Colonic mucosa (tissue), 4 donors: ENCODE measurements at regions not wholly inside any gene's neighbourhood (a gene's known extent, or its start where the extent isn't known, plus 50 kb on each side); places are given as distances from the start of the nearest gene placed in this dataset.

Experiments
- DNase-seq: peaks from one replicate; pipeline ENCODE4 v3.0.0-alpha.2; 2020
- H3K27ac ChIP-seq: fragments of 200-600 bp; one replicate; pipeline ENCODE4 v1.8.0; 2021
- H3K27me3 ChIP-seq: fragments of 200-600 bp; one replicate; pipeline ENCODE4 v1.8.0; 2021
- H3K36me3 ChIP-seq: fragments of 200-600 bp; one replicate; pipeline ENCODE4 v1.8.0; 2021
- H3K4me1 ChIP-seq: fragments of 200-600 bp; one replicate; pipeline ENCODE4 v1.8.0; 2021; ENCODE audit warnings: mild to moderate bottlenecking
- H3K4me3 ChIP-seq: fragments of 200-600 bp; one replicate; pipeline ENCODE4 v1.8.0; 2021
- H3K9ac ChIP-seq, 2 donors: one replicate each; pipeline ENCODE4 v1.7.0; 2013; ENCODE audit warnings: control low read depth in 2 of 2, low read depth in 2 of 2, low read length in 2 of 2
- H3K9me3 ChIP-seq: fragments of 200-600 bp; one replicate; pipeline ENCODE4 v1.8.0; 2021
- intact Hi-C: fragments of 100-400 bp; cut with DNase I; formaldehyde crosslinking; loops from one replicate; pipeline ENCODE4 v1.14.1; 2022
- TF ChIP-seq, protein P1 (sequence below): fragments of 200-600 bp; IDR thresholded peaks from one replicate; pipeline ENCODE4 v1.8.0; 2022; ENCODE audit warnings: antibody characterized with exemption, mild to moderate bottlenecking
- donor health status: healthy.
- donor health status: DM: no; HTN: no; CAD: no.
- donor health status: DM: no; HTN: no; CAD: no.

DNA sequence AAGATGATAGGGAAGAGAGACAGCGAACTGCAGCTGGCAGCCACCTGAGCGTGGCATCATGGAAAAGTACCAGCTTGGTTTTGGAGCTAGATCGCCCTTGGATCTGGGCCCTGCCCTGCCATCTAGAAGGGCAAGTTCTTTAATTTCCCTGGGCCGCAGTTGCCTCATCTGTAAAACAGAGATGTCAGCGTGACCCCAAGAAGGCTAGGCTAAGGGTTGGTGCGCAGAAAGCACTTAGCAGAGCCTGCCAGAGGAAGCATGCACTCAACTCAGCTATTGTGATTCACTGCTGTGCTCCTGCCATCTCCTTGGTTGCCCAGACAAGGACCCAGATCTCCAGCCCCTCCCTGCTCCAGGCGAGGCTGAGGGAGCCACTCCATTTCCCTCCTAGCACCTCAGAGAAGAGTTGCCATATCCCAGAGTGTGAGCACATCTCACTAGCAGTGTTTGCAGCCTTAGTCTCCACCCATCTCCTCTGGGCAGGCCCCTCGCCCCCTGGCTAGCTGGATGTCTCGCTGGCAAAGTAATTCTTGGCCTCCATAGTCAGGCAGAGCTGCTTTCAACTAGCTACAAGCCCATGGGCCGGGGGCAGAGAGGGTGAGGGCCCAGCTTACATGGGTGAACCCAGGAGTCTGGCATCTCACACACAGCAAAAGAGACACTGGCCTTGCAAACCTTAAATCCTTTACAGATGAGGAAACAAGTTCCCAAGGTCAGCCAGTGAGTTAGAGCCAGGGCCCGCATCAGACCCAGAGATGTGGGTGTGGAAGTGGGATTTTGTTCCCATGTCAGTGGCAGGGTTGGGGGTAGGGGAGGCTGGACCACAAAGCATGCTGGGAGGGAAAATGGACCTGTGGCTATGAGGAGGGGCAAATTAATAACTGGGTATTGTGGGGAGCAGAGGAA is 280.7 kb upstream of the TLE3 start:
- Histone ChIP-seq H3K27ac (no peak overlapping the region), H3K4me1 (no peaks in the 10 kb centered on the region), H3K36me3 (no peaks in the 10 kb centered on the region), H3K4me3 (no peak overlapping the region), H3K9ac (no peak overlapping the region), H3K27me3 (no peaks in the 10 kb centered on the region), H3K9me3 (no peaks in the 10 kb centered on the region)
- intact Hi-C loops, result no loop called here
- TF ChIP-seq, protein P1, sequence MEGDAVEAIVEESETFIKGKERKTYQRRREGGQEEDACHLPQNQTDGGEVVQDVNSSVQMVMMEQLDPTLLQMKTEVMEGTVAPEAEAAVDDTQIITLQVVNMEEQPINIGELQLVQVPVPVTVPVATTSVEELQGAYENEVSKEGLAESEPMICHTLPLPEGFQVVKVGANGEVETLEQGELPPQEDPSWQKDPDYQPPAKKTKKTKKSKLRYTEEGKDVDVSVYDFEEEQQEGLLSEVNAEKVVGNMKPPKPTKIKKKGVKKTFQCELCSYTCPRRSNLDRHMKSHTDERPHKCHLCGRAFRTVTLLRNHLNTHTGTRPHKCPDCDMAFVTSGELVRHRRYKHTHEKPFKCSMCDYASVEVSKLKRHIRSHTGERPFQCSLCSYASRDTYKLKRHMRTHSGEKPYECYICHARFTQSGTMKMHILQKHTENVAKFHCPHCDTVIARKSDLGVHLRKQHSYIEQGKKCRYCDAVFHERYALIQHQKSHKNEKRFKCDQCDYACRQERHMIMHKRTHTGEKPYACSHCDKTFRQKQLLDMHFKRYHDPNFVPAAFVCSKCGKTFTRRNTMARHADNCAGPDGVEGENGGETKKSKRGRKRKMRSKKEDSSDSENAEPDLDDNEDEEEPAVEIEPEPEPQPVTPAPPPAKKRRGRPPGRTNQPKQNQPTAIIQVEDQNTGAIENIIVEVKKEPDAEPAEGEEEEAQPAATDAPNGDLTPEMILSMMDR, result no peak
- no peak for DNase-seq

DNA sequence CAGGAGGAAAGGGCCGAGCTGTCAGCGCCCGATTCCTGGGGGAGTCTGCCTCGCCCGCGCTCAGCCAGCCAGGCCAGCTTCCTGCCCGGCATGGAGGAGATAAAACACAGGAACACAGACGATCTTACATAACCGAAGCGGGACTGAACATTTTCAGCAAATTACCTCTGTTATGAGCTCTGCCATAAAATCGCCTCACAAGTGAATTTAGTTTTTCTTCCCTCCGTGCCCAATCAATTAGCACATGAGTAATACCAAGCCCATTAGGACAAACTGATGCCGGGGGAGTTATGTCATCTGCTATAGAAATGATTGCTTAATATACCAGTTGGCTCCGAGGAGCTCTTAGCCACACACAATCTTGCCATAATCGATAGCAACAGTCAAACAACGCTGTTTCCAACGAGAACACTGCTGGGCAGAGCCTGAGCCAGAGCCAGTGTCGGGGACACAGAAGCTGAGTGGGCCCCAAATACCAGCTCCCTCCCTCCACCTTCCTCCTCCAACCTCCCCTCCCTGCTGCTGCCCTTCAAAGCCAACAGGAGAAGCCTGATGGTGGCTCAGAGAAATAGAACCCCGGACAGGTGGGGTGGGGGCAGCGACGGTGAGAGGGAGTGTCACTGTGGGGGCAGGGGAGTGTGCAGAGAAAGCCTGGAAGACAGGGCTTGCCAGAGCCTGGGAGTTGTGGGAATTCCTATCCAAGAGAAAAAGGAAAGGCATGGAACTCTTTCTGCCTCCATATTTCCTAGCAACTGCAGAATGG is 279.4 kb upstream of the TLE3 start:
- Histone ChIP-seq H3K36me3 (no peaks in the 10 kb centered on the region), H3K27ac (no peak overlapping the region), H3K9me3 (no peaks in the 10 kb centered on the region), H3K27me3 (no peaks in the 10 kb centered on the region), H3K4me3 (no peak overlapping the region), H3K9ac (peak overlapping the region in 1 of 2 donors; percentile 2), H3K4me1 (no peaks in the 10 kb centered on the region)
- DNase-seq, result no peak
- TF ChIP-seq, protein P1, result no peak
- intact Hi-C loops, result no loop called here

DNA sequence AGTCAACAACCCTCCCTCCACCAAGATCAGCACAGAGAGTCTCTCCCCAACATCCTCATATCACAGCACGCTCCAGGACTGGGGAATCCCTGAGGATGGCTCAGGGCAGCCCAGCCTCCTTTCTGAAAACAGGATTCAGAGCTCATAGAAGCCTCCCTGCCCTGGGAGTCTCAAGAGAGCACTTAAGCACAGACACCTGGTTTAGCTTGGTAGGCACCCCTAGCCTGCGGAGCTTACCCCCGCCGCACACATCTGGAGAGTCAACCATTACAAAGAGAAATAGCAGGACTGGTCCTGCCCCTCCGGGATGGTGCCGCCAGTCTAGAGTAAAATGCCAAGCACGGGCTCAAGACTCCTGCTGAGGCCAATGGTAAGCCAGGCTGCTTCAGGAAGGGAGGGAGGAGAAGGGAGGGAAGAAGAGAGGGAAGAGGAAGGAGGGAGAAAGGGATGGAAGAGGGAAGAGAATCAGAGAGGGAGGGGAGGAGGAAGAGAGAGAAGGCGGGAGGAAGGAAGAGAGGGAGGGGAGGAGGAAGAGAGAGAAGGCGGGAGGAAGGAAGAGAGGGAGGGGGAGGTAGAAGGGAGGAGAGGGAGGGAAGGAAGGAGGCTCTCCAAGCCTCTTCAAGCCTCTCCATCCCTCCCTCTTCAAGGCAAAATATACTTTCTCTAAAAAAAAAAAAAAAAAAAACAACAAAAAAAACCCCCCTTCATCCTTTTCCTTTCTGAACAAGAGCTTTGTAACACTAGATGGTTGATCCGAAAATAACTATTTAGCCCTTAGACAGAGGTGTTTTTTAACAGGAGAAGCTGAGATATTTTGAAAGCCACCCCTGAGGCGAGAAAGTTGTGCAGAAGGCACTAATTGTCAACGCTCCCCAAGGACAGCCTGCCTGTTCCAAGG is 278.6 kb upstream of the TLE3 start:
- H3K27ac ChIP-seq, result no peak overlapping the region
- intact Hi-C loops, result no loop called here

DNA sequence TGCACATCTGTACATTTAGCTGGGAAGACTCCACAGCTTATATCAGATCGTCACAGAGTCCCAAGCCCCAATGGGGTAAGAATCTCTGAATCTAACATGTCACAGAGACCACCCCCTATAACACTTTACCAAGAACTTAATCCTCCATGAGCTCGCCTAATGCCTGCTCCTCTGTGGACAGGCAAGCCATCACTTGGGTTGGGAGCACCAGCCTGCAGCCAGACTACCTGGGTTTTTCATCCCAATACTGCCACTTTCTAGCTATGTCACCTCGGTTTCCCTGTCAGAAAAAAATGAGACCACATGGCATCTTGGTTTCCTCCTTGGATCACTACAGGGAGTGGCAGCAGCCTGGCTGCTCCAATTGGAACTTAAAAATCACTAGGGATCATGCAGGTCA is 277.9 kb upstream of the TLE3 start:
- Histone ChIP-seq H3K4me3 (no peak overlapping the region), H3K9ac (no peak overlapping the region), H3K4me1 (no peaks in the 10 kb centered on the region), H3K9me3 (no peaks in the 10 kb centered on the region), H3K27ac (no peak overlapping the region), H3K27me3 (no peaks in the 10 kb centered on the region), H3K36me3 (no peaks in the 10 kb centered on the region)
- DNase-seq, result no peak
- TF ChIP-seq, protein P1, result no peak
- intact Hi-C loops, result no loop called here

More for the DNA sequence above, 278.6 kb upstream of the TLE3 start:
- Histone ChIP-seq H3K9me3 (no peaks in the 10 kb centered on the region), H3K9ac (peak overlapping the region in 1 of 2 donors; percentile 2), H3K4me1 (no peaks in the 10 kb centered on the region), H3K36me3 (no peaks in the 10 kb centered on the region), H3K27me3 (no peaks in the 10 kb centered on the region), H3K4me3 (no peak overlapping the region)
- DNase-seq, result no peak
- TF ChIP-seq, protein P1, result no peak

DNA sequence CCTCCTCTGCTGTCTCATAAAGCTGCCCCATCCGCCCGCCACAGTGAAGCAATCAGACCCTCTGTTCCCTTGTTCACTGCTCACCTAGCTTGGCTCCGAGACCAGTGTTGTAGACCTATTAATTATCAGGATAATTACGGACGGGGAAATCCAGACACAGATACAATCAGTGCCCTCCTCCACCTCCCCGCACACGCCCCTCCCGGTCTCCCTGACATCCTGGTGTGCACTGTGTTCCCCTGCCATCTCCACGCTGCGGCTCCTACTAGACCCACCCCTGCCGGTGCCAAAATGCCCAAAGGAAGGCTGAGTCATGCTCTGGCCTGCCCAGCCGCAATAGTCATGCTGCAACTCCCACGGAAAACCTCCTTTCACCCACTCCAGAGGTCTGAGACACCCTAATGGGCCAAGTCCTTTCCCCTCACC is 277.3 kb upstream of the TLE3 start:
- Histone ChIP-seq H3K27ac (no peak overlapping the region), H3K9ac (no peak overlapping the region), H3K9me3 (no peaks in the 10 kb centered on the region), H3K4me1 (no peaks in the 10 kb centered on the region), H3K36me3 (no peaks in the 10 kb centered on the region), H3K27me3 (no peaks in the 10 kb centered on the region), H3K4me3 (no peak overlapping the region)
- intact Hi-C loops, result no loop called here
- DNase-seq, result no peak
- TF ChIP-seq, protein P1, result no peak
